NCI-H1417 (cell line): ENCODE measurements at regions not wholly inside any gene's neighbourhood (a gene's known extent, or its start where the extent isn't known, plus 50 kb on each side); places are given as distances from the start of the nearest gene placed in this dataset.
"Not testable (repeated sequence)": the region's sequence is repeated elsewhere in the genome, so short reads cannot be mapped to it uniquely, and the experiment has no call there.

Experiments used
- DNase-seq, 3 experiments: peaks; one replicate each; lab custom pipeline; 2025; lab: John Stamatoyannopoulos, UW

GRCh38 chr6:57860481-57861315 is 543.3 kb downstream of the PRIM2 start:
- DNase-seq, result peak in 1 of 3 experiments; percentile 8

- DNase-seq, result not testable (repeated sequence)
Observed at GRCh38 chr6:57870083-57870482, 552.7 kb downstream of the PRIM2 start.

- DNase-seq, result not testable (repeated sequence)
Observed at GRCh38 chr6:57873424-57873823, 556.0 kb downstream of the PRIM2 start.

GRCh38 chr6:57876659-57877058 is 559.2 kb downstream of the PRIM2 start:
- not testable (repeated sequence) for DNase-seq

GRCh38 chr6:57877729-57878128 is 560.3 kb downstream of the PRIM2 start:
- not testable (repeated sequence) for DNase-seq

- DNase-seq, result not testable (repeated sequence)
Observed at GRCh38 chr6:57878792-57879191, 561.4 kb downstream of the PRIM2 start.

- not testable (repeated sequence) for DNase-seq
Observed at GRCh38 chr6:57898850-57899249, 581.4 kb downstream of the PRIM2 start.

GRCh38 chr6:57900687-57901399 is 583.4 kb downstream of the PRIM2 start:
- not testable (repeated sequence) for DNase-seq

GRCh38 chr6:57901445-57901844 is 584.0 kb downstream of the PRIM2 start:
- DNase-seq, result not testable (repeated sequence)

GRCh38 chr6:57904356-57904755 is 586.9 kb downstream of the PRIM2 start:
- DNase-seq, result not testable (repeated sequence)

- DNase-seq, result not testable (repeated sequence)
Observed at GRCh38 chr6:57915300-57915699, 597.9 kb downstream of the PRIM2 start.

GRCh38 chr6:57942966-57943365 is 625.5 kb downstream of the PRIM2 start:
- not testable (repeated sequence) for DNase-seq

GRCh38 chr6:57946084-57946768 is 628.8 kb downstream of the PRIM2 start:
- DNase-seq, result not testable (repeated sequence)

GRCh38 chr6:57946769-57947091 is 629.3 kb downstream of the PRIM2 start:
- not testable (repeated sequence) for DNase-seq

- DNase-seq, result not testable (repeated sequence)
Observed at GRCh38 chr6:57948481-57948880, 631.1 kb downstream of the PRIM2 start.

- DNase-seq, result not testable (repeated sequence)
Observed at GRCh38 chr6:57950430-57950829, 633.0 kb downstream of the PRIM2 start.

GRCh38 chr6:57966757-57967156 is 649.3 kb downstream of the PRIM2 start:
- not testable (repeated sequence) for DNase-seq

- DNase-seq, result not testable (repeated sequence)
Observed at GRCh38 chr6:57971956-57972355, 654.5 kb downstream of the PRIM2 start.

- no peak for DNase-seq
Observed at GRCh38 chr6:57974653-57975052, 657.2 kb downstream of the PRIM2 start.

GRCh38 chr6:57975127-57975526 is 657.7 kb downstream of the PRIM2 start:
- DNase-seq, result not testable (repeated sequence)

- DNase-seq, result not testable (repeated sequence)
Observed at GRCh38 chr6:57976371-57976770, 658.9 kb downstream of the PRIM2 start.

GRCh38 chr6:57983603-57984002 is 666.2 kb downstream of the PRIM2 start:
- not testable (repeated sequence) for DNase-seq
